CD4-positive, alpha-beta memory T cell (primary cell): ENCODE measurements at regions not wholly inside any gene's neighbourhood (a gene's known extent, or its start where the extent isn't known, plus 50 kb on each side); places are given as distances from the start of the nearest gene placed in this dataset.

ENCODE experiments used
- CTCF ChIA-PET: fragments of 350-600 bp; sonication (Branson Sonifier 250); formaldehyde crosslinking; loops from one replicate; lab custom pipeline; 2021; ENCODE audit warnings: inconsistent platforms; ENCODE audit not compliant: partially characterized antibody; lab: Charles Lee
- POLR2A ChIA-PET: fragments of 350-600 bp; sonication (Branson Sonifier 250); formaldehyde crosslinking; loops from one replicate; lab custom pipeline; 2021; ENCODE audit not compliant: partially characterized antibody; lab: Charles Lee
- DNase-seq, 5 donors: peaks; one replicate each; pipeline versions ENCODE4 v3.0.0 to v3.0.0-alpha.2; 2020 to 2022; ENCODE audit warnings: mixed read lengths in 1 of 5
- H3K27ac ChIP-seq: one replicate; pipeline ENCODE4 v1.7.0; 2013; ENCODE audit warnings: low read depth, low read length
- H3K27me3 ChIP-seq: 2 replicates; pipeline ENCODE4 v1.7.0; 2013; ENCODE audit warnings: mild to moderate bottlenecking, low read length, moderate library complexity; ENCODE audit not compliant: insufficient read depth
- H3K36me3 ChIP-seq: 2 replicates; pipeline ENCODE4 v1.7.0; 2013; ENCODE audit warnings: mild to moderate bottlenecking, low read length, moderate library complexity; ENCODE audit not compliant: insufficient read depth
- H3K4me1 ChIP-seq: 2 replicates; pipeline ENCODE4 v1.7.0; 2013; ENCODE audit warnings: mild to moderate bottlenecking, low read length, moderate library complexity; ENCODE audit not compliant: insufficient read depth
- H3K4me3 ChIP-seq, 2 donors: one replicate each; pipeline ENCODE4 v1.7.0; 2013; ENCODE audit warnings: low read length in 2 of 2, mild to moderate bottlenecking in 1 of 2
- H3K9me3 ChIP-seq, 2 donors: one replicate each; pipeline ENCODE4 v1.7.0; 2013; ENCODE audit warnings: low read length in 2 of 2, control low read depth in 1 of 2; ENCODE audit not compliant: control insufficient read depth in 1 of 2
- H3K27ac Mint-ChIP-seq, 7 donors: one replicate each; pipeline ENCODE4 v1.8.0; 2020 to 2021; ENCODE audit warnings: mixed read lengths in 7 of 7, mild to moderate bottlenecking in 6 of 7, inconsistent platforms in 3 of 7, moderate library complexity in 3 of 7
- H3K27me3 Mint-ChIP-seq, 2 donors: one replicate each; pipeline ENCODE4 v1.8.0; 2020 to 2021; ENCODE audit warnings: mixed read lengths in 2 of 2
- H3K36me3 Mint-ChIP-seq, 2 donors: one replicate each; pipeline ENCODE4 v1.8.0; 2020 to 2021; ENCODE audit warnings: mixed read lengths in 2 of 2, inconsistent platforms in 1 of 2, mild to moderate bottlenecking in 1 of 2
- H3K4me1 Mint-ChIP-seq, 4 donors: one replicate each; pipeline ENCODE4 v1.8.0; 2020 to 2021; ENCODE audit warnings: mixed read lengths in 4 of 4, mild to moderate bottlenecking in 1 of 4
- H3K4me3 Mint-ChIP-seq, 8 donors: one replicate each; pipeline ENCODE4 v1.8.0; 2020 to 2021; ENCODE audit warnings: mixed read lengths in 8 of 8, mild to moderate bottlenecking in 7 of 8, moderate library complexity in 6 of 8, inconsistent platforms in 3 of 8
- H3K9me3 Mint-ChIP-seq, 8 donors: one replicate each; pipeline ENCODE4 v1.8.0; 2020 to 2021; ENCODE audit warnings: mixed read lengths in 8 of 8, mild to moderate bottlenecking in 5 of 8, inconsistent platforms in 3 of 8, moderate library complexity in 1 of 8
- intact Hi-C: fragments of 100-400 bp; cut with micrococcal nuclease; formaldehyde crosslinking; loops from one replicate; pipeline ENCODE4 v1.15.1; 2023

GRCh38 chr20:6558341-6558740 lies 209.1 kb upstream of the BMP2 start:
- no peaks in the 10 kb centered on the region for H3K36me3 ChIP-seq
- Mint-ChIP-seq H3K4me3 (no peak overlapping the region), H3K36me3 (no peaks in the 10 kb centered on the region), H3K27ac (no peak overlapping the region), H3K4me1 (peaks cover 0 to 3% (median 0%) of the 10 kb centered on the region in 4 donors), H3K9me3 (peaks cover 0 to 7% (median 3%) of the 10 kb centered on the region in 8 donors), H3K27me3 (no peaks in the 10 kb centered on the region)
- ChIA-PET POLR2A (no interaction called here), CTCF (no interaction called here)
- H3K4me3 ChIP-seq = no peak overlapping the region
- no peaks in the 10 kb centered on the region for H3K27me3 ChIP-seq
- intact Hi-C loops = no loop called here
- no peak overlapping the region for H3K27ac ChIP-seq
- no peaks in the 10 kb centered on the region for H3K4me1 ChIP-seq
- no peak for DNase-seq
- no peaks in the 10 kb centered on the region for H3K9me3 ChIP-seq

GRCh38 chr20:6533761-6534479 lies 233.6 kb upstream of the BMP2 start:
- peaks cover 0 to 18% (median 7%) of the 10 kb centered on the region in 8 donors for H3K9me3 Mint-ChIP-seq
- no peak overlapping the region for H3K27ac ChIP-seq
- no peaks in the 10 kb centered on the region for H3K4me1 Mint-ChIP-seq
- intact Hi-C loops = no loop called here
- no peaks in the 10 kb centered on the region for H3K36me3 ChIP-seq
- H3K27ac Mint-ChIP-seq = no peak overlapping the region
- CTCF ChIA-PET = no interaction called here
- H3K4me3 Mint-ChIP-seq = no peak overlapping the region
- no peaks in the 10 kb centered on the region for H3K27me3 ChIP-seq
- no peaks in the 10 kb centered on the region for H3K9me3 ChIP-seq
- no peaks in the 10 kb centered on the region for H3K36me3 Mint-ChIP-seq
- no peak for DNase-seq
- POLR2A ChIA-PET = no interaction called here
- no peak overlapping the region for H3K4me3 ChIP-seq
- H3K4me1 ChIP-seq = no peaks in the 10 kb centered on the region
- no peaks in the 10 kb centered on the region for H3K27me3 Mint-ChIP-seq

DNA sequence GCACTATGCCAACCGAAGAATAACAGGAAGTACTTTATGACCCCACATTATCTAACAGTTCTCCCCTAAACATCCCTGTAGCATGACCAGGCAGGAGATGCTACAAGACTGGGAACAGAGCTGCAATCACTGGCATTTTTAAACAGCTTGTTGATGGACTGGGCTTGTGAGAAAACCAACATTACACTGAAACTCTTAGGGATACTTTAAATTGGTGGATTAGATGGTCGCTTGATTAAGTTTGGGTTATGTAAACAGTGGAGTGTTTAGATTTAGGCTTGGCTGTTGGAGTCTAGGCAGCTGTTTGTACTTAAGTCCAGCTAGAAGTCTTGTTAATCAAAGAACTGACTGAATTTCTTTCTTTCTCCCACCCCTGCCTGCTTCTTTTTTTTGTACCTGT lies 234.1 kb upstream of the BMP2 start:
- Histone ChIP-seq H3K4me3 (no peak overlapping the region), H3K36me3 (no peaks in the 10 kb centered on the region), H3K4me1 (no peaks in the 10 kb centered on the region), H3K9me3 (no peaks in the 10 kb centered on the region), H3K27ac (no peak overlapping the region), H3K27me3 (no peaks in the 10 kb centered on the region)
- Mint-ChIP-seq H3K9me3 (peaks cover 0 to 18% (median 6%) of the 10 kb centered on the region in 8 donors), H3K4me3 (no peak overlapping the region), H3K27ac (no peak overlapping the region), H3K27me3 (no peaks in the 10 kb centered on the region), H3K4me1 (no peaks in the 10 kb centered on the region), H3K36me3 (no peaks in the 10 kb centered on the region)
- no peak for DNase-seq
- CTCF ChIA-PET = no interaction called here
- POLR2A ChIA-PET = no interaction called here
- intact Hi-C loops = no loop called here

GRCh38 chr20:6530779-6531315 lies 236.6 kb upstream of the BMP2 start:
- H3K4me1 ChIP-seq = no peaks in the 10 kb centered on the region
- no peaks in the 10 kb centered on the region for H3K27me3 ChIP-seq
- Mint-ChIP-seq H3K36me3 (no peaks in the 10 kb centered on the region), H3K4me1 (no peaks in the 10 kb centered on the region), H3K4me3 (no peak overlapping the region), H3K27me3 (no peaks in the 10 kb centered on the region), H3K27ac (no peak overlapping the region), H3K9me3 (peaks cover 0 to 18% (median 5%) of the 10 kb centered on the region in 8 donors)
- no peaks in the 10 kb centered on the region for H3K36me3 ChIP-seq
- ChIA-PET POLR2A (no interaction called here), CTCF (no interaction called here)
- H3K9me3 ChIP-seq = no peaks in the 10 kb centered on the region
- intact Hi-C loops = no loop called here
- H3K4me3 ChIP-seq = no peak overlapping the region
- DNase-seq = no peak
- no peak overlapping the region for H3K27ac ChIP-seq

DNA sequence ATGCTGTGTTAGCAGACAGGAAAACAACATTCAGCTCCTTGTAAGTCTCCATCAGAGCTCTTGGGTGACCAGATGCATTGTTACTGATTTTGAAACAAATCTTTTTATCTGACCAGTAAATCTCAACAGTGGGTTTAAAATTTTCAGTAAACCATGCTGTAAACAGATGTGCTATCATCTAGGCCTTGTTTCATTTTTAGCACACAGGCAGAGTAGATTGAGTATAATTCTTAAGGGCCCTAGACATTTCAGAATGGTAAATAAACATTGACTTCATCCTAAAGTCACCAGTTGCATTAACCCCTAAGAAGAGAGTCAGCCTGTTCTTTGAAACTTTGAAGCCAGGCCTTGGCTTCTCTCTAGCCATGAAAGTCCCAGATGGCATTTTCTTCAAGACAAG lies 237.2 kb upstream of the BMP2 start:
- CTCF ChIA-PET = no interaction called here

GRCh38 chr20:6525447-6526303 lies 241.8 kb upstream of the BMP2 start:
- Mint-ChIP-seq H3K9me3 (peaks cover 2 to 32% (median 19%) of the 10 kb centered on the region in 8 donors), H3K4me1 (no peaks in the 10 kb centered on the region), H3K27me3 (no peaks in the 10 kb centered on the region), H3K36me3 (no peaks in the 10 kb centered on the region), H3K27ac (no peak overlapping the region), H3K4me3 (no peak overlapping the region)
- no peaks in the 10 kb centered on the region for H3K4me1 ChIP-seq
- H3K4me3 ChIP-seq = no peak overlapping the region
- no peaks in the 10 kb centered on the region for H3K9me3 ChIP-seq
- POLR2A ChIA-PET = no interaction called here
- DNase-seq = no peak
- CTCF ChIA-PET = no interaction called here
- intact Hi-C loops = no loop called here
- no peak overlapping the region for H3K27ac ChIP-seq
- no peaks in the 10 kb centered on the region for H3K27me3 ChIP-seq
- no peaks in the 10 kb centered on the region for H3K36me3 ChIP-seq

More for the DNA sequence above, 237.2 kb upstream of the BMP2 start:
- peaks cover 0 to 18% (median 5%) of the 10 kb centered on the region in 8 donors for H3K9me3 Mint-ChIP-seq
- no peak for DNase-seq
- no peaks in the 10 kb centered on the region for H3K27me3 Mint-ChIP-seq
- H3K27ac Mint-ChIP-seq = no peak overlapping the region
- H3K27ac ChIP-seq = no peak overlapping the region
- no peaks in the 10 kb centered on the region for H3K27me3 ChIP-seq
- H3K4me3 ChIP-seq = no peak overlapping the region
- H3K36me3 Mint-ChIP-seq = no peaks in the 10 kb centered on the region
- H3K4me1 Mint-ChIP-seq = no peaks in the 10 kb centered on the region
- no peak overlapping the region for H3K4me3 Mint-ChIP-seq
- POLR2A ChIA-PET = no interaction called here
- H3K4me1 ChIP-seq = no peaks in the 10 kb centered on the region
- no peaks in the 10 kb centered on the region for H3K36me3 ChIP-seq
- intact Hi-C loops = no loop called here
- H3K9me3 ChIP-seq = no peaks in the 10 kb centered on the region

GRCh38 chr20:6524305-6524704 lies 243.2 kb upstream of the BMP2 start:
- H3K9me3 ChIP-seq = no peaks in the 10 kb centered on the region
- ChIA-PET CTCF (no interaction called here), POLR2A (no interaction called here)
- Mint-ChIP-seq H3K27me3 (no peaks in the 10 kb centered on the region), H3K27ac (no peak overlapping the region), H3K4me3 (no peak overlapping the region), H3K4me1 (no peaks in the 10 kb centered on the region), H3K36me3 (no peaks in the 10 kb centered on the region), H3K9me3 (peaks cover 2 to 33% (median 17%) of the 10 kb centered on the region in 8 donors)
- no peak for DNase-seq
- H3K4me1 ChIP-seq = no peaks in the 10 kb centered on the region
- no peak overlapping the region for H3K27ac ChIP-seq
- H3K27me3 ChIP-seq = no peaks in the 10 kb centered on the region
- no peaks in the 10 kb centered on the region for H3K36me3 ChIP-seq
- no peak overlapping the region for H3K4me3 ChIP-seq
- intact Hi-C loops = no loop called here
